Suprapubic skin (tissue), 4 donors: ENCODE measurements at regions not wholly inside any gene's neighbourhood (a gene's known extent, or its start where the extent isn't known, plus 50 kb on each side); places are given as distances from the start of the nearest gene placed in this dataset.
"Not testable (repeated sequence)": the region's sequence is repeated elsewhere in the genome, so short reads cannot be mapped to it uniquely, and the experiment has no call there.

Experiments used
- DNase-seq, 2 donors: peaks; one replicate each; pipeline ENCODE4 v3.0.0-alpha.2; 2019; ENCODE audit warnings: low spot score in 2 of 2
- H3K27ac ChIP-seq: fragments of 200-600 bp; sonication (generic); one replicate; pipeline ENCODE4 v1.5.1; 2019
- H3K27me3 ChIP-seq: fragments of 200-600 bp; sonication (generic); one replicate; pipeline ENCODE4 v1.5.1; 2019
- H3K36me3 ChIP-seq: fragments of 200-600 bp; sonication (generic); one replicate; pipeline ENCODE4 v1.5.1; 2019
- H3K4me1 ChIP-seq: fragments of 200-600 bp; sonication (generic); one replicate; pipeline ENCODE4 v1.5.1; 2019
- H3K4me3 ChIP-seq: fragments of 200-600 bp; sonication (generic); one replicate; pipeline ENCODE4 v1.5.1; 2019; ENCODE audit warnings: mild to moderate bottlenecking
- H3K9me3 ChIP-seq: fragments of 200-600 bp; sonication (generic); one replicate; pipeline ENCODE4 v1.5.1; 2019
- EP300 ChIP-seq: sonication (generic); formaldehyde crosslinking; IDR thresholded peaks from one replicate; pipeline ENCODE4 v1.6.1; 2017; ENCODE audit warnings: antibody characterized with exemption
- POLR2A ChIP-seq, 2 donors: fragments of 450-650 bp; IDR thresholded peaks; one replicate each; pipeline ENCODE4 v1.6.1; 2017; ENCODE audit warnings: antibody characterized with exemption in 2 of 2, mild to moderate bottlenecking in 2 of 2, moderate library complexity in 2 of 2
- POLR2AphosphoS5 ChIP-seq, 3 donors: sonication (generic); formaldehyde crosslinking; IDR thresholded peaks; one replicate each; pipeline ENCODE4 v1.6.1; 2017; ENCODE audit warnings: antibody characterized with exemption in 3 of 3
- WGBS: methylation state at CpG from one replicate; pipeline ENCODE4 v1.1.5; 2018; 5-methylcytosine and 5-hydroxymethylcytosine counted together
- TF ChIP-seq, protein P1 (sequence below), 2 donors: fragments of 200-600 bp in 1 of 2; fragments of 450-650 bp in 1 of 2; sonication (generic) in 1 of 2; IDR thresholded peaks; one replicate each; pipeline ENCODE4 v1.5.1; 2016 to 2019; ENCODE audit warnings: antibody characterized with exemption in 2 of 2, mild to moderate bottlenecking in 1 of 2, moderate library complexity in 1 of 2

DNA sequence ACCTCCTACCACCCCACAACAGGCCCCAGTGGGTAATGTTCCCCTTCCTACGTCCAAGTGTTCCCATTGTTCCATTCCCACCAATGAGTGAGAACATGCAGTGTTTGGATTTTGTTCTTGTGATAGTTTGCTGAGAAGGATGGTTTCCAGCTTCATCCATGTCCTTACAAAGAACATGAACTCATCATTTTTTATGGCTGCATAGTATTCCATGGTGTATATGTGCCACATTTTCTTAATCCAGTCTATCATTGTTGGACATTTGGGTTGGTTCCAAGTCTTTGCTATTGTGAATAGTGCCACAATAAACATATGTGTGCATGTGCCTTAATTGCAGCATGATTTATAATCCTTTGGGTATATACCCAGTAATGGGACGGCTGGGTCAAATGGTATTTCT, 81.6 kb downstream of the P2RY10 start:
- WGBS = 79% methylated on average over 2 of the region's 2 CpGs
- not testable (repeated sequence) for H3K4me3 ChIP-seq, DNase-seq, H3K27me3 ChIP-seq, H3K4me1 ChIP-seq, H3K27ac ChIP-seq, H3K9me3 ChIP-seq, H3K36me3 ChIP-seq

- H3K27me3 ChIP-seq = no peaks in the 10 kb centered on the region
- H3K9me3 ChIP-seq = no peaks in the 10 kb centered on the region
- WGBS = 22% methylated on average over 1 of the region's 1 CpG
- H3K4me1 ChIP-seq = peaks cover 5% of the 10 kb centered on the region
- no peak for DNase-seq
- H3K36me3 ChIP-seq = no peaks in the 10 kb centered on the region
- H3K27ac ChIP-seq = no peak overlapping the region
- no peak for TF ChIP-seq POLR2AphosphoS5 (IDR thresholded peaks at IDR 0.05)
- TF ChIP-seq, protein P1, sequence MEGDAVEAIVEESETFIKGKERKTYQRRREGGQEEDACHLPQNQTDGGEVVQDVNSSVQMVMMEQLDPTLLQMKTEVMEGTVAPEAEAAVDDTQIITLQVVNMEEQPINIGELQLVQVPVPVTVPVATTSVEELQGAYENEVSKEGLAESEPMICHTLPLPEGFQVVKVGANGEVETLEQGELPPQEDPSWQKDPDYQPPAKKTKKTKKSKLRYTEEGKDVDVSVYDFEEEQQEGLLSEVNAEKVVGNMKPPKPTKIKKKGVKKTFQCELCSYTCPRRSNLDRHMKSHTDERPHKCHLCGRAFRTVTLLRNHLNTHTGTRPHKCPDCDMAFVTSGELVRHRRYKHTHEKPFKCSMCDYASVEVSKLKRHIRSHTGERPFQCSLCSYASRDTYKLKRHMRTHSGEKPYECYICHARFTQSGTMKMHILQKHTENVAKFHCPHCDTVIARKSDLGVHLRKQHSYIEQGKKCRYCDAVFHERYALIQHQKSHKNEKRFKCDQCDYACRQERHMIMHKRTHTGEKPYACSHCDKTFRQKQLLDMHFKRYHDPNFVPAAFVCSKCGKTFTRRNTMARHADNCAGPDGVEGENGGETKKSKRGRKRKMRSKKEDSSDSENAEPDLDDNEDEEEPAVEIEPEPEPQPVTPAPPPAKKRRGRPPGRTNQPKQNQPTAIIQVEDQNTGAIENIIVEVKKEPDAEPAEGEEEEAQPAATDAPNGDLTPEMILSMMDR (IDR thresholded peaks at IDR 0.05) = no peak
- TF ChIP-seq EP300 = no peak
- TF ChIP-seq POLR2A (IDR thresholded peaks at IDR 0.05) = no peak
- no peak overlapping the region for H3K4me3 ChIP-seq
Observed at GRCh38 chrX:79035421-79035820, 90.2 kb downstream of the P2RY10 start.

DNA sequence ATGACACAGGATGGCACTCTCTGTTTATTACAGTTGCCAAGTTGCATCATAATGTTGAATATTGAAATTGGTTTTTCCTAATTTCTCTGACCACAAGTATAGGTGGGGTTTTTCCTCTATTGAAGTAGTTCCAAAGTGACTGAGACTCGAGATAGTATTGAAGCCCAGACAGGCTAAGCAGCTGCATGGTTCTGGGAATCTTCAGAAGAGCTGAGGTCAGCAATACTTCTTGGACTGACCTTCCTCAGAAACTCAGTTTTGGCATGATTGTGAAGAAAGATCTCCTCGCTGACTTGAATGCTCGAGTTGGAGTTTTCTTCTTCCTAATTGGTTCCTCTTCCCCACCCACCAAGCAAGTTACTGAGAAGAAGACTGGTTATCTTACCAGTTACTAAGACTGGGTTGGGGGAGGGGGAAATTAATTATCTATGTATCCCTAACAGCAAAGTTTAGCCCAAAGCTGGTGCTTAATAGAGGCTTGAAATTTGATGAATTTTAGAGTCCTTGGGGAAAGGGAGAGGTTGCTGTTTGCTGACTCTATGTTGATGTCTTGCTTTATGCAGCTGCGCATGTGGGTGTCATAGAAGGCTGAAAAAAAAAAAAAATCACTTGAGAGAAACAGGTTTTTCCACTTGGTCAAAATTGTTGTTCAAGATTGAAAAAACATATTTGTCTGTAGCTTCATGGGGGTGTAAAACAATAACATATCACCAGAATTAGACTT, 91.1 kb downstream of the P2RY10 start:
- TF ChIP-seq, protein P1 (IDR thresholded peaks at IDR 0.05) = no peak
- TF ChIP-seq POLR2AphosphoS5 (IDR thresholded peaks at IDR 0.05) = no peak
- H3K36me3 ChIP-seq = no peaks in the 10 kb centered on the region
- peaks cover 5% of the 10 kb centered on the region for H3K4me1 ChIP-seq
- H3K9me3 ChIP-seq = no peaks in the 10 kb centered on the region
- no peak for DNase-seq
- no peaks in the 10 kb centered on the region for H3K27me3 ChIP-seq
- no peak overlapping the region for H3K27ac ChIP-seq
- H3K4me3 ChIP-seq = no peak overlapping the region
- 23% methylated on average over 4 of the region's 4 CpGs for WGBS

- no peak for DNase-seq
- H3K27me3 ChIP-seq = no peaks in the 10 kb centered on the region
- H3K9me3 ChIP-seq = no peaks in the 10 kb centered on the region
- no peaks in the 10 kb centered on the region for H3K4me1 ChIP-seq
- no peak overlapping the region for H3K27ac ChIP-seq
- no peaks in the 10 kb centered on the region for H3K36me3 ChIP-seq
- no peak overlapping the region for H3K4me3 ChIP-seq
- TF ChIP-seq EP300 = no peak
- no peak for TF ChIP-seq POLR2A (IDR thresholded peaks at IDR 0.05)
- TF ChIP-seq POLR2AphosphoS5 (IDR thresholded peaks at IDR 0.05) = no peak
- TF ChIP-seq, protein P1 (IDR thresholded peaks at IDR 0.05) = no peak
- 78% methylated on average over 5 of the region's 5 CpGs for WGBS
Observed at GRCh38 chrX:79065696-79066095, 78.8 kb upstream of the GPR174 start.

DNA sequence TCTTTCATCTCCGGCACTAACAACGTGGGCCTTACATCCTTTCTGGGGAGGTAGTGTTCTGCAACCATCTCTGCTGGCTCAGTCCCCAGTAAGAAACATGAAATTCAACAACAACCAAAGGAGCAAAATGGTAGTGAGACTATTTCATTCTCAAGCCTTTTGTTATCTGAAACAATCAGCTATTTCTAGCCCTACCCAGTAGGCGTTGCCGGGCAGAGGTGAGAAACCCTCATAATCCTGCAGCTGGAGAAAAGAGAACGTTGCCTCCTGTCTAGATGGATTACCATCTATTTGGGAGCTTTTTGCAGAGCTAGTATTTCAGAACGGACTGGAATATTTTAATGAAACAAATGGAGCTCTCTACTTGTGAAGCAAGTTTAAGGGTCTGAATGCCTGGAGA, 66.4 kb upstream of the GPR174 start:
- H3K27ac ChIP-seq = no peak overlapping the region
- no peaks in the 10 kb centered on the region for H3K4me1 ChIP-seq
- DNase-seq = no peak
- H3K9me3 ChIP-seq = no peaks in the 10 kb centered on the region
- 59% methylated on average over 6 of the region's 6 CpGs for WGBS
- H3K27me3 ChIP-seq = no peaks in the 10 kb centered on the region
- TF ChIP-seq EP300 (no peak), POLR2A (IDR thresholded peaks at IDR 0.05) (no peak), POLR2AphosphoS5 (IDR thresholded peaks at IDR 0.05) (no peak)
- TF ChIP-seq, protein P1 (IDR thresholded peaks at IDR 0.05) = no peak
- no peak overlapping the region for H3K4me3 ChIP-seq
- H3K36me3 ChIP-seq = no peaks in the 10 kb centered on the region

GRCh38 chrX:79079477-79079876, 65.0 kb upstream of the GPR174 start:
- Histone ChIP-seq H3K27me3 (no peaks in the 10 kb centered on the region), H3K36me3 (no peaks in the 10 kb centered on the region), H3K4me1 (no peaks in the 10 kb centered on the region), H3K9me3 (no peaks in the 10 kb centered on the region), H3K4me3 (no peak overlapping the region), H3K27ac (no peak overlapping the region)
- TF ChIP-seq EP300 = no peak
- WGBS = 32% methylated on average over 1 of the region's 1 CpG
- no peak for DNase-seq
